K562 (cell line): ENCODE measurements at regions not wholly inside any gene's neighbourhood (a gene's known extent, or its start where the extent isn't known, plus 50 kb on each side); places are given as distances from the start of the nearest gene placed in this dataset.

Source experiments
- BACH1 ChIP-seq: fragments of 200-800 bp; sonication (Bioruptor generic); IDR thresholded peaks from 2 replicates; pipeline ENCODE4 v1.6.1; 2016; ENCODE audit warnings: missing genetic modification characterization, missing compliant biosample characterization
- BDP1 ChIP-seq: IDR thresholded peaks from 3 replicates; pipeline ENCODE4 v1.6.1; 2011; ENCODE audit not compliant: insufficient read length, insufficient read depth
- CC2D1A ChIP-seq: fragments of 450-650 bp; IDR thresholded peaks from 2 replicates; pipeline ENCODE4 v1.6.1; 2017; ENCODE audit warnings: mild to moderate bottlenecking
- ETV1 ChIP-seq: fragments of 450-650 bp; conservative IDR thresholded peaks from 2 replicates; pipeline ENCODE4 v1.6.1; 2016; ENCODE audit warnings: missing genetic modification characterization, control low read depth, low read depth, missing compliant biosample characterization
- JUNB ChIP-seq: fragments of 450-650 bp; formaldehyde crosslinking; conservative IDR thresholded peaks from 2 replicates; pipeline ENCODE4 v1.4.0; 2020; ENCODE audit warnings: mild to moderate bottlenecking
- NBN ChIP-seq: fragments of 450-650 bp; IDR thresholded peaks from 2 replicates; pipeline ENCODE4 v1.6.1; 2016; ENCODE audit warnings: low read depth, mild to moderate bottlenecking
- NR2C2 ChIP-seq, 2 experiments: fragments of 200-800 bp in 1 of 2; sonication (Bioruptor generic) in 1 of 2; sonication (generic) in 1 of 2; formaldehyde crosslinking in 1 of 2; IDR thresholded peaks; 2 replicates each; pipeline versions ENCODE4 v1.6.1 to v1.8.0; 2016 to 2022; ENCODE audit warnings: mild to moderate bottlenecking in 1 of 2, missing compliant biosample characterization in 1 of 2, missing genetic modification characterization in 1 of 2, missing genetic modification reagents in 1 of 2
- RBM14 ChIP-seq: fragments of 200-400 bp; formaldehyde crosslinking; IDR thresholded peaks from 2 replicates; pipeline ENCODE4 v1.6.1; 2018; ENCODE audit warnings: low read depth, mild to moderate bottlenecking, low read length, moderate library complexity, borderline replicate concordance; ENCODE audit not compliant: insufficient read depth
- RUNX1 ChIP-seq: sonication (generic); IDR thresholded peaks from 2 replicates; pipeline ENCODE4 v1.6.1; 2016; ENCODE audit warnings: antibody characterized with exemption, low read depth
- TRIM24 ChIP-seq, 2 experiments: fragments of 450-650 bp; IDR thresholded peaks; 2 replicates each; pipeline ENCODE4 v1.6.1; 2016
- ZNF561 ChIP-seq: fragments of 450-650 bp; formaldehyde crosslinking; conservative IDR thresholded peaks from 2 replicates; pipeline ENCODE4 v1.4.0; 2020; ENCODE audit warnings: mild to moderate bottlenecking, moderate library complexity
- ZNF79 ChIP-seq: fragments of 250-450 bp; sonication (Bioruptor Pico); IDR thresholded peaks from 2 replicates; pipeline ENCODE4 v1.4.0; 2020; ENCODE audit warnings: low read depth, mild to moderate bottlenecking, moderate library complexity
- TF ChIP-seq, protein P1 (sequence below): fragments of 450-650 bp; formaldehyde crosslinking; IDR thresholded peaks from 2 replicates; pipeline ENCODE4 v1.4.0; 2020; ENCODE audit warnings: mild to moderate bottlenecking, mixed read lengths
- TF ChIP-seq, protein P2 (sequence below): sonication (generic); formaldehyde crosslinking; IDR thresholded peaks from 2 replicates; pipeline ENCODE4 v1.8.0; 2022; ENCODE audit warnings: mild to moderate bottlenecking, missing genetic modification reagents
- TF ChIP-seq, protein P3 (sequence below): fragments of 250-450 bp; sonication (Bioruptor Pico); IDR thresholded peaks from 2 replicates; pipeline ENCODE4 v1.9.0; 2021; ENCODE audit warnings: mild to moderate bottlenecking, inconsistent platforms
- TF ChIP-seq, protein P4 (sequence below): fragments of 450-650 bp; formaldehyde crosslinking; IDR thresholded peaks from 2 replicates; pipeline ENCODE4 v1.4.0; 2020; ENCODE audit warnings: mild to moderate bottlenecking, moderate library complexity
- TF ChIP-seq, protein P5 (sequence below): sonication (generic); formaldehyde crosslinking; IDR thresholded peaks from 2 replicates; pipeline ENCODE4 v1.8.0; 2022; ENCODE audit warnings: missing genetic modification reagents, mild to moderate bottlenecking, borderline replicate concordance
- TF ChIP-seq, protein P6 (sequence below): fragments of 250-450 bp; sonication (Bioruptor Pico); IDR thresholded peaks from 2 replicates; pipeline ENCODE4 v1.4.0; 2020; ENCODE audit warnings: mild to moderate bottlenecking, moderate library complexity

DNA sequence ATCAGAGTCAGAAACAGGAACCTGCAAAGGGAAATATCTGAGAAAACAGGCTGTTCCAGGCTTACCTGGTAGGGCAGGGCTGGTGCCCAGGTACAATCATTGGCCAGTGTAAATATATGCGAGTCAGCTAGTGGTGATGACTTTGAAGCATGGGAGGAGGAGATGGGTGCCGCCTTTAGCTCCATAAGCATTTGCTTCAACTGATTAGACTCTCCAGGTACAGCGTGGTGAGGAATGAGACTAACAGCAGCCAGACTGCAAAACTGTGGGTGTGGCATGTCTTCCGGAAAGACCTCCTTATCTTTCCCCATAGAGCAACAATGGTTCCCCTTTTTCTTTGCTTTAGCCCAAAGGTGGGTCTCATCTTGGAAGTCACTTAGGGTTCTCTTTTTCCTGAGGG is 137.2 kb downstream of the LRIG2 start (continued):
- TF ChIP-seq, protein P1, sequence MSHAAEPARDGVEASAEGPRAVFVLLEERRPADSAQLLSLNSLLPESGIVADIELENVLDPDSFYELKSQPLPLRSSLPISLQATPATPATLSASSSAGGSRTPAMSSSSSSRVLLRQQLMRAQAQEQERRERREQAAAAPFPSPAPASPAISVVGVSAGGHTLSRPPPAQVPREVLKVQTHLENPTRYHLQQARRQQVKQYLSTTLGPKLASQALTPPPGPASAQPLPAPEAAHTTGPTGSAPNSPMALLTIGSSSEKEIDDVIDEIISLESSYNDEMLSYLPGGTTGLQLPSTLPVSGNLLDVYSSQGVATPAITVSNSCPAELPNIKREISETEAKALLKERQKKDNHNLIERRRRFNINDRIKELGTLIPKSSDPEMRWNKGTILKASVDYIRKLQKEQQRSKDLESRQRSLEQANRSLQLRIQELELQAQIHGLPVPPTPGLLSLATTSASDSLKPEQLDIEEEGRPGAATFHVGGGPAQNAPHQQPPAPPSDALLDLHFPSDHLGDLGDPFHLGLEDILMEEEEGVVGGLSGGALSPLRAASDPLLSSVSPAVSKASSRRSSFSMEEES (CRISPR knock-in tag), result no peak
- TF ChIP-seq RUNX1 (no peak), RBM14 (no peak), BACH1 (tag) (no peak), NR2C2 (CRISPR knock-in tag; IDR thresholded peaks at IDR 0.05) (no peak), NR2C2 (tag; IDR thresholded peaks at IDR 0.05) (no peak), ETV1 (tag) (no peak; the same call in 1 of the 2 replicates), BDP1 (no peak), TRIM24 (IDR thresholded peaks at IDR 0.05) (peak in 1 of 2 experiments; percentile 50; a peak in 1 of 4 replicates), ZNF79 (no peak), JUNB (no peak), ZNF561 (CRISPR knock-in tag) (no peak), CC2D1A (no peak), NBN (peak; percentile 31; the same call in 1 of the 2 replicates)
- TF ChIP-seq, protein P2, sequence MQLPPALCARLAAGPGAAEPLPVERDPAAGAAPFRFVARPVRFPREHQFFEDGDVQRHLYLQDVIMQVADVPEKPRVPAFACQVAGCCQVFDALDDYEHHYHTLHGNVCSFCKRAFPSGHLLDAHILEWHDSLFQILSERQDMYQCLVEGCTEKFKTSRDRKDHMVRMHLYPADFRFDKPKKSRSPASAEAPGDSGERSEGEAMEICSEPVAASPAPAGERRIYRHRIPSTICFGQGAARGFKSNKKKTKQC (CRISPR knock-in tag), result no peak
- TF ChIP-seq, protein P3, sequence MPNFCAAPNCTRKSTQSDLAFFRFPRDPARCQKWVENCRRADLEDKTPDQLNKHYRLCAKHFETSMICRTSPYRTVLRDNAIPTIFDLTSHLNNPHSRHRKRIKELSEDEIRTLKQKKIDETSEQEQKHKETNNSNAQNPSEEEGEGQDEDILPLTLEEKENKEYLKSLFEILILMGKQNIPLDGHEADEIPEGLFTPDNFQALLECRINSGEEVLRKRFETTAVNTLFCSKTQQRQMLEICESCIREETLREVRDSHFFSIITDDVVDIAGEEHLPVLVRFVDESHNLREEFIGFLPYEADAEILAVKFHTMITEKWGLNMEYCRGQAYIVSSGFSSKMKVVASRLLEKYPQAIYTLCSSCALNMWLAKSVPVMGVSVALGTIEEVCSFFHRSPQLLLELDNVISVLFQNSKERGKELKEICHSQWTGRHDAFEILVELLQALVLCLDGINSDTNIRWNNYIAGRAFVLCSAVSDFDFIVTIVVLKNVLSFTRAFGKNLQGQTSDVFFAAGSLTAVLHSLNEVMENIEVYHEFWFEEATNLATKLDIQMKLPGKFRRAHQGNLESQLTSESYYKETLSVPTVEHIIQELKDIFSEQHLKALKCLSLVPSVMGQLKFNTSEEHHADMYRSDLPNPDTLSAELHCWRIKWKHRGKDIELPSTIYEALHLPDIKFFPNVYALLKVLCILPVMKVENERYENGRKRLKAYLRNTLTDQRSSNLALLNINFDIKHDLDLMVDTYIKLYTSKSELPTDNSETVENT, result no peak
- TF ChIP-seq, protein P4, sequence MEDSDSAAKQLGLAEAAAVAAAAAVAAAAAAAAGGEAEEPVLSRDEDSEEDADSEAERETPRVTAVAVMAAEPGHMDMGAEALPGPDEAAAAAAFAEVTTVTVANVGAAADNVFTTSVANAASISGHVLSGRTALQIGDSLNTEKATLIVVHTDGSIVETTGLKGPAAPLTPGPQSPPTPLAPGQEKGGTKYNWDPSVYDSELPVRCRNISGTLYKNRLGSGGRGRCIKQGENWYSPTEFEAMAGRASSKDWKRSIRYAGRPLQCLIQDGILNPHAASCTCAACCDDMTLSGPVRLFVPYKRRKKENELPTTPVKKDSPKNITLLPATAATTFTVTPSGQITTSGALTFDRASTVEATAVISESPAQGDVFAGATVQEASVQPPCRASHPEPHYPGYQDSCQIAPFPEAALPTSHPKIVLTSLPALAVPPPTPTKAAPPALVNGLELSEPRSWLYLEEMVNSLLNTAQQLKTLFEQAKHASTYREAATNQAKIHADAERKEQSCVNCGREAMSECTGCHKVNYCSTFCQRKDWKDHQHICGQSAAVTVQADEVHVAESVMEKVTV, result no peak
- TF ChIP-seq, protein P5, sequence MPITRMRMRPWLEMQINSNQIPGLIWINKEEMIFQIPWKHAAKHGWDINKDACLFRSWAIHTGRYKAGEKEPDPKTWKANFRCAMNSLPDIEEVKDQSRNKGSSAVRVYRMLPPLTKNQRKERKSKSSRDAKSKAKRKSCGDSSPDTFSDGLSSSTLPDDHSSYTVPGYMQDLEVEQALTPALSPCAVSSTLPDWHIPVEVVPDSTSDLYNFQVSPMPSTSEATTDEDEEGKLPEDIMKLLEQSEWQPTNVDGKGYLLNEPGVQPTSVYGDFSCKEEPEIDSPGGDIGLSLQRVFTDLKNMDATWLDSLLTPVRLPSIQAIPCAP (CRISPR knock-in tag), result no peak
- TF ChIP-seq, protein P6, sequence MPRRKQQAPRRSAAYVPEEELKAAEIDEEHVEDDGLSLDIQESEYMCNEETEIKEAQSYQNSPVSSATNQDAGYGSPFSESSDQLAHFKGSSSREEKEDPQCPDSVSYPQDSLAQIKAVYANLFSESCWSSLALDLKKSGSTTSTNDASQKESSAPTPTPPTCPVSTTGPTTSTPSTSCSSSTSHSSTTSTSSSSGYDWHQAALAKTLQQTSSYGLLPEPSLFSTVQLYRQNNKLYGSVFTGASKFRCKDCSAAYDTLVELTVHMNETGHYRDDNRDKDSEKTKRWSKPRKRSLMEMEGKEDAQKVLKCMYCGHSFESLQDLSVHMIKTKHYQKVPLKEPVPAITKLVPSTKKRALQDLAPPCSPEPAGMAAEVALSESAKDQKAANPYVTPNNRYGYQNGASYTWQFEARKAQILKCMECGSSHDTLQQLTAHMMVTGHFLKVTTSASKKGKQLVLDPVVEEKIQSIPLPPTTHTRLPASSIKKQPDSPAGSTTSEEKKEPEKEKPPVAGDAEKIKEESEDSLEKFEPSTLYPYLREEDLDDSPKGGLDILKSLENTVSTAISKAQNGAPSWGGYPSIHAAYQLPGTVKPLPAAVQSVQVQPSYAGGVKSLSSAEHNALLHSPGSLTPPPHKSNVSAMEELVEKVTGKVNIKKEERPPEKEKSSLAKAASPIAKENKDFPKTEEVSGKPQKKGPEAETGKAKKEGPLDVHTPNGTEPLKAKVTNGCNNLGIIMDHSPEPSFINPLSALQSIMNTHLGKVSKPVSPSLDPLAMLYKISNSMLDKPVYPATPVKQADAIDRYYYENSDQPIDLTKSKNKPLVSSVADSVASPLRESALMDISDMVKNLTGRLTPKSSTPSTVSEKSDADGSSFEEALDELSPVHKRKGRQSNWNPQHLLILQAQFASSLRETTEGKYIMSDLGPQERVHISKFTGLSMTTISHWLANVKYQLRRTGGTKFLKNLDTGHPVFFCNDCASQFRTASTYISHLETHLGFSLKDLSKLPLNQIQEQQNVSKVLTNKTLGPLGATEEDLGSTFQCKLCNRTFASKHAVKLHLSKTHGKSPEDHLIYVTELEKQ, result no peak
